T-helper 1 cell treated with Interleukin-12 subunit alpha and Interleukin-12 subunit beta and Interleukin-4 antibody, amounts not matched to agents 30 μg/mL and 1 μg/mL, for 36 hours (primary cell): ENCODE measurements at regions not wholly inside any gene's neighbourhood (a gene's known extent, or its start where the extent isn't known, plus 50 kb on each side); places are given as distances from the start of the nearest gene placed in this dataset.

Experiments used
- H3K27ac Mint-ChIP-seq: one replicate; pipeline ENCODE4 v1.8.0; 2021; ENCODE audit warnings: mild to moderate bottlenecking, mixed read lengths
- H3K27me3 Mint-ChIP-seq: one replicate; pipeline ENCODE4 v1.8.0; 2021; ENCODE audit warnings: low read depth, mixed read lengths
- H3K36me3 Mint-ChIP-seq: one replicate; pipeline ENCODE4 v1.8.0; 2021; ENCODE audit warnings: low read depth, mixed read lengths
- H3K4me1 Mint-ChIP-seq: one replicate; pipeline ENCODE4 v1.8.0; 2021; ENCODE audit warnings: low read depth, mixed read lengths
- H3K4me3 Mint-ChIP-seq: one replicate; pipeline ENCODE4 v1.8.0; 2021; ENCODE audit warnings: mild to moderate bottlenecking, moderate library complexity, mixed read lengths
- H3K9me3 Mint-ChIP-seq: one replicate; pipeline ENCODE4 v1.8.0; 2021; ENCODE audit warnings: mixed read lengths

DNA sequence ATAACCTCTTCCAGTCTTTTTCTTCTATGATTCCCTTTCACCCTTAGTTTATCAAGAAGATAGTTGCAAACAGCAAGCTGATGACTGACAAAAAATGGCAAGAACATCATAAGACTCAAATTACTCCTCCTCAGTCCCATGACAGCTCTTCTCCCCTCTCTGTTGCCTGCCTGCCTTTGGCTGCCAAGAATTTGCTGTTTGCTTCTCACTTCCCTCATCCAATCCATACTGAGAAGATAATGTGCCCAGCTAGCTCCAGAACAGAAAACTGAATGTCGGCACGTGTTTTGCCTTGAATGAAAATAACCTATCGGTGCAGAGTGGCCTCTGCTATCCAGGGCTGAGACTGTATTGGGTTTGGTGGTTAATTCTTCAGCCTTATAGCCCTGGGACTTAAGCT is 192.1 kb downstream of the PPARGC1A start:
- Mint-ChIP-seq H3K4me1 (no peaks in the 10 kb centered on the region), H3K27ac (no peak overlapping the region), H3K27me3 (no peaks in the 10 kb centered on the region), H3K4me3 (no peak overlapping the region), H3K36me3 (no peaks in the 10 kb centered on the region), H3K9me3 (no peaks in the 10 kb centered on the region)

DNA sequence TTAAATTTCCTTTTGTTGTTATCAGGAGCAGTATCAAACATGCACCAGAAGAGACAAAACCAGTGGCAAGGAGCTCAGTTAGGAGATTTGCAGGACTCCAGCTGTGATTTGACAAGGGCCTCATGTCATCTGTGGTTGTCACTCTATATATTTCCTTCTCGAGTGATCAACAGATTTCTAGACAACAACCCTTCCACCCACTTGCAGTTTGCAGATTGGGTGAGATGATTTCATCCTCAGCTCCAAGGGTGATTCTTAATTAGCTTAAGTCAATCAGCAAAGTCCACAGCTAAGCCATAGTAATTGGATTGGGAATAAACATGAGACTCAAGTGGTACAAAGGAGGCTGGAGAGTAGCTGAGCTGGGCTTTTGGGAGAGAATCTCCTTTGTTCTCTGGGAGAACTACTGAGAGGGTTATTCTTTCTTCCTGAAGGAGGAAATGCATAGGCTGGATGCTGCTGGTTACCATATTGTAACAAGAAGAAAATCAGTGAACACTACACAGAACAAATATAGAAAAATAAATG is 192.8 kb downstream of the PPARGC1A start:
- Mint-ChIP-seq H3K36me3 (no peaks in the 10 kb centered on the region), H3K9me3 (no peaks in the 10 kb centered on the region), H3K4me3 (no peak overlapping the region), H3K4me1 (no peaks in the 10 kb centered on the region), H3K27ac (no peak overlapping the region), H3K27me3 (no peaks in the 10 kb centered on the region)

DNA sequence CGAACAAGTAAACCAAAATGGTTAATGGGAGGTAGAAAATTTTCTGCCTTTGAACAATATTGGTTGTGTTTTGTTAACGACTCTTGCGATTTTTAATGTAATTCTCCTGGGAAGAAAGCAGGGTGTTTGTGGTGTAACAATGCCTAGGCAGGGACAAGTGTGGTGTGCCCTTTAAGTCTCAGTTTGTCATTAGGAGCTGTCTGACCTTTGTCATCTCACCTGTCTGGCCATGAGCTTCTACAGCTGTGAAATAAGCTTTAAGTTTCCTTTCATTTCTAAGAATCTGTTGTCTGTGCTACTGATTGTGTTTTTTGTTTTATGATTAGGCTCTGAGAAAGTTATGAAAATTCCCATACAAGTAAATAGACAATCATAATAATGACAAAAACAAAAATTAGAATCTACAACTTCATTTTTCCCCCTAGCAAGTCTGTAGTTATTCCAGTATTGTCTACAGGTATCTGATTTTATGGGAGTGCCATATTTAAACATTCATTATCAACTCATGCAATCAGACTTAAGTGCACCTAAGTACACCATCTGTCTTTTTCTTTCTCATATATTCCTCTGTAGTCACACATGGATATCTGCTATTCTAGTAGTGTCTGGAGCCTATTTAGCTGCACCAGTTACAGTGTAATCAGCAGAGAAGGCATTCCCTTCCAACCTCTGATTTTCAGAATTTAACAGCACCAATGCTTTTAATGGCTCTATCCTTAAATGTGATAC is 203.5 kb downstream of the PPARGC1A start:
- Mint-ChIP-seq H3K27ac (no peak overlapping the region), H3K4me1 (no peaks in the 10 kb centered on the region), H3K4me3 (no peak overlapping the region), H3K27me3 (no peaks in the 10 kb centered on the region), H3K9me3 (peaks cover 12% of the 10 kb centered on the region), H3K36me3 (no peaks in the 10 kb centered on the region)

DNA sequence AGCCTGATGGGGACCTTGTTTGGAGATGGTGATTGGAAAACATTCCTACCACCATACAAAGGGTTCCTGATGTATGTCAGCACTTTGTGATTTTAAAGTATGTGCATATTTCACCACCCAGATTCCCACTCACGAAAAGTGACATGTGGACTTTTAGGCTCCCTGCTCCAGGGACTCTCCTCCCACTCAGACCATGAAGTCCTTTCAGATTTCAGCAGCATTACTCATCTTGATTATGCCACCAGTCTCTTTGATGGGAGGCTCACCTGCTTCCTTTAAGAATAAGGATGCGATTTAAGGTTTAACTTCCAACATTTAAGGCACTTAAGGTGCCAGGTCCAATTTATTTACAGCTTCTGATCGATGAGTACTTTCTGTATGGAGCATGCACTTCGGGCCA is 204.4 kb downstream of the PPARGC1A start:
- H3K4me3 Mint-ChIP-seq: no peak overlapping the region
- H3K27me3 Mint-ChIP-seq: no peaks in the 10 kb centered on the region
- no peak overlapping the region for H3K27ac Mint-ChIP-seq
- peaks cover 12% of the 10 kb centered on the region for H3K9me3 Mint-ChIP-seq
- no peaks in the 10 kb centered on the region for H3K36me3 Mint-ChIP-seq
- H3K4me1 Mint-ChIP-seq: no peaks in the 10 kb centered on the region

DNA sequence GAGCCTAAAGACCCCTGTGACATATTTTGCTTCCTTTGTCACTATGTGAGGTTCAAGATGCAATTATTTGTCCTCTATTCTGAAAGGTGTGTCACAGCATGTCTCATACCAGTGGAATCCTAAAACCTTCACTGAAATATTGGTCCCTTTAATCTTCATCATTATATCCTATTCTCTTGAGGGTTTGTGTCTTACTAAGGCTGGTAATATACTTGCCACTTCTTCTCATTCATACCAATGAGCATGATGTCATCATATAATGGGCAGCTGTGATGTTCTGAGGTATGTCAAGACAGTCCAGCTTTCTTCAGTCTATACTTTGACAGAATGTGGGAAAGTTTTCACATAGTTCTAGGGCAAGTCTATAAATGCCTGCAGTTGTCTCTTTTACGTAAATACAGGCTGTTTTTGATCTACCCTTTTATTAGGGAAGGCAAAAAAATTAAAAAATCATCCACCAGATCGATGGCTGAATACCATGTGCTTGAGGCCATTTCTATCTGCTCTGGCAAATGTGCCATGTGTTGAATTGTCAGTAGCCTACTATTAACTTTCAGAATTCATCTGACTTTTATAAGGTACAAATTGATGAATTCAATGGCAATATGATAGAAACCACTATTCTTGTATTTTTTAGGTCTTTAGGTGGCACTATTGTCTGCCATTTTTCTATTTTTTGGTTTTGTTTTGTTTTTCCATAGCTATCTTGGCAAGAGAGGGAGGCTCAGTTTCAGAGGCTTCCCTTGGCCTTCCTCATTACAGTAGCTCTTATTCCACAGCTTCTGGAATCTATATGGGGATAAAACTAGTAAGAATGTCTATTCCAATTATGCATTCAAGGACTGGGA is 209.0 kb downstream of the PPARGC1A start:
- Mint-ChIP-seq H3K4me3 (no peak overlapping the region), H3K27me3 (no peaks in the 10 kb centered on the region), H3K36me3 (no peaks in the 10 kb centered on the region), H3K27ac (no peak overlapping the region), H3K9me3 (no peaks in the 10 kb centered on the region), H3K4me1 (no peaks in the 10 kb centered on the region)

DNA sequence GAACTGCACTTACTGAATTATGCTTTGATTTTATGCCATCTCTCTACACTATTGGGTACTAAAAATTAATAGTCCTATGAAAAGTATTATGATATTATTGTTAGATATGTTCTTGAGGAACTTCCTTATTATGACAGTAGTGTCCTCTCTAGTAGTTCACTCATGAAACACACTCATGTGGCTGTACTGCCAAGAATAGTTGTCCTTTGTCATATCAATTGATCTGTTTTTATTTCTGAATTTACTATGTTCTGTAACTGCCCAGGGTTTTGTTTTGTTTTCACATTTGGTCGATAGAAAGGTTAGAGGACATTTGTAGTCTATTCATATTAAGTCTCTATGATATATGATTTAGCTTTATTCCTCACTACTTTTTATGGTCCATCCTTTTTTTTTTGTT is 215.2 kb downstream of the PPARGC1A start:
- Mint-ChIP-seq H3K9me3 (no peaks in the 10 kb centered on the region), H3K27ac (no peak overlapping the region), H3K27me3 (no peaks in the 10 kb centered on the region), H3K4me1 (no peaks in the 10 kb centered on the region), H3K36me3 (no peaks in the 10 kb centered on the region), H3K4me3 (no peak overlapping the region)

DNA sequence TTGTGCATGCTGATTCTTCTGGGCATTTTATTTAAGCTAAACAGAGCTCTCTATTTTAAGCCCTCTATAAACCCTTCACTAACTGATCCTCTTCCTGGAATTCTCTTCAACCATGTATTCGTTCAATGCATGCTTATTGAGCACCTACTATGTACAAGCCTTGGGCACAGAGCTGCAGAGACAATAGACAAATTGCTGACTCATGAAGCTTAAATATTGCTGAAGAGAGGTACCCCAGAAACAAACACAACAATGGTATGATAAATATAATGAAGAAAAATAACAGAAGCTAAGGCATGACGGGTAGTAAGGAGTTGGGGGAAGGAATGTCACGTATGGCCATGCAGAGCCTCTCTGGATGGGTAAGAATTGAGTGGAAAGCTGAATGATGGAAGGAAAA is 222.2 kb downstream of the PPARGC1A start:
- H3K9me3 Mint-ChIP-seq: peaks cover 5% of the 10 kb centered on the region
- no peak overlapping the region for H3K4me3 Mint-ChIP-seq
- H3K27ac Mint-ChIP-seq: no peak overlapping the region
- H3K36me3 Mint-ChIP-seq: no peaks in the 10 kb centered on the region
- no peaks in the 10 kb centered on the region for H3K4me1 Mint-ChIP-seq
- no peaks in the 10 kb centered on the region for H3K27me3 Mint-ChIP-seq

DNA sequence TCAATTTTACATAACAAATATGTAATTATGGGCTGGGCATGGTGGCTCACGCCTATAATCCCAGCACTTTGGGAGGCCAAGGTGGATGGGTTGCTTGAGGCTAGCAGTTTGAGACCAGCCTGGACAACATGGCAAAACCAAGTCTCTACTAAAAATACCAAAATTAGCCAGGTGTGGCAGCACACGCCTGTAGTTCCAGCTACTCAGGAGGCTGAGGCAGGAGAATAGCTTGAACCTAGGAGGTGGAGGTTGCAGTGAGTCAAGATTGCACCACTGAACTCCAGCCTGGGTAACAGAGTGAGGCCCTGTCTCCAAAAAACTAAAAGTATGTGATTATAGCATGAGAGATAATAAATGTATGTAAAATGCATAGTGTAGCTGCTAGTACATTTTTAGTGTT is 229.0 kb downstream of the PPARGC1A start:
- H3K9me3 Mint-ChIP-seq: no peaks in the 10 kb centered on the region
- H3K4me3 Mint-ChIP-seq: no peak overlapping the region
- no peaks in the 10 kb centered on the region for H3K27me3 Mint-ChIP-seq
- no peaks in the 10 kb centered on the region for H3K36me3 Mint-ChIP-seq
- no peak overlapping the region for H3K27ac Mint-ChIP-seq
- no peaks in the 10 kb centered on the region for H3K4me1 Mint-ChIP-seq

DNA sequence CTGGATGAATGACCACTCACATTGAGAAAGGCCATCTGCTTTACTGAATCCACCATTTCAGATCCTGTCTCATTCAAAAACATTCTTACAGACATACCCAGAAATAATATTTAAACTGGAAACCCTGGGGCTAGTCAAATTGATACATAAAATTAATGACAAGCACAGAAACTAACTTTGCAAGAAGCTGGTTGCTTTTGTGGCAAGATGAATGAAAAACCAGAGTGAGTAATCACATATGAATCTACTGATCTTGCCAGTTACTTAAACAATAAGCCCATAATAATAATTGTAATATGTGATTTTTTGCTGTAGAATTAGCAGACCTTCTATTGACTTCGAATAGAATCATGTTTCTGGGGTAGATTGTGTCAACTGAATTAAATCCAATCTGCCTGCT is 235.1 kb downstream of the PPARGC1A start:
- Mint-ChIP-seq H3K36me3 (no peaks in the 10 kb centered on the region), H3K9me3 (peaks cover 3% of the 10 kb centered on the region), H3K4me3 (no peak overlapping the region), H3K4me1 (no peaks in the 10 kb centered on the region), H3K27me3 (no peaks in the 10 kb centered on the region), H3K27ac (no peak overlapping the region)

DNA sequence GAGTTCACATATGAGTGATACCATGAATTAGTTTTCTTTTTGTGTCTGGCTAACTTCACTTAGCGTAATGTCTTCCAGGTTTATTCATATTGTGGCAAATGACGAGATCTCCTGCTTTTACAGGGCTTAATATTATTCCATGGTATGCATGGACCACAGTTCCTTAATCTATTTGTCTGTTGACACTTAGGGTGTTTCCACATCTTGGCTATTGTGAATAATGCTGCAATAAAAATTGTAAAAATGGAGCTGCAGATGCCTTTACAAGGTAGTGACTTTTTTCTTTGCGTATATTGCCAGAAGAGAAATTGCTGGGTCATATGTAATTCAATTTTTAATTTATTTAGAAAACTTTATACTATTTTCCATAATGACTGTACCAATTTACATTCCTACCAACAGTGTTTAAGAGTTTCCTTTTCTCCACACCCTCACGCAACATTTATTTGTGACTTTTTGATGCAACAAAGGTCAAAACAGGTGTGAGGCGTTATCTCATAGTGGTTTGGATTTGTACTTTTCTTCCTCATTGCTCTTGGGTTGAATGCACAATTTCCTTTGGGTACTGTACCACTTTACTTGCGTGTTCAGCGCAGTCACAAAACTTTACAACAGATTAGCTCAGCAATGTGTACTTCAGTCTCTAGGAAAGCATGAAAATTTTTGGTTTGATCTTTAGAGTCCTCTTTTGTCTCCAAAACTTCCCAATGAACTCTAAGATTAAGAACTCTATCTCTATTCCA is 240.8 kb downstream of the PPARGC1A start:
- Mint-ChIP-seq H3K9me3 (peaks cover 7% of the 10 kb centered on the region), H3K27me3 (no peaks in the 10 kb centered on the region), H3K4me1 (no peaks in the 10 kb centered on the region), H3K4me3 (no peak overlapping the region), H3K27ac (no peak overlapping the region), H3K36me3 (no peaks in the 10 kb centered on the region)

DNA sequence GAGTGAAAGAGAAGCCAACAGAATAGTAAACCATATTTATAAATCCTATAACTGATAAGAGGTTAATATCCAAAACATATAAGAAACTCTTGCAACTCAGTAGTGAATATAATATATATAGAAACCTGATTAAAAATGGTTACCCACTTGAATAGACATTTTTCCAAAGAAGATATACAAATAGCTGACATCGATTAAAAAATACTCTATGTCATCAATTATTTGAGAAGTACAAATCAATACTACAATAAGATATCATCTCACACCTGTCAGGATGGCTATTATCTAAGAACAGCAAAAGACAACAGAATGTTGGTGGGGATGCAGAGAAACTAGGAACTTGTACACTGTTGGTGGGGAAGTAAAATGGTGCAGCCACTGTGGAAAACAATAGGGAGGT is 254.4 kb downstream of the PPARGC1A start:
- no peak overlapping the region for H3K4me3 Mint-ChIP-seq
- H3K9me3 Mint-ChIP-seq: no peaks in the 10 kb centered on the region
- H3K27ac Mint-ChIP-seq: no peak overlapping the region
- H3K4me1 Mint-ChIP-seq: no peaks in the 10 kb centered on the region
- no peaks in the 10 kb centered on the region for H3K36me3 Mint-ChIP-seq
- H3K27me3 Mint-ChIP-seq: no peaks in the 10 kb centered on the region

DNA sequence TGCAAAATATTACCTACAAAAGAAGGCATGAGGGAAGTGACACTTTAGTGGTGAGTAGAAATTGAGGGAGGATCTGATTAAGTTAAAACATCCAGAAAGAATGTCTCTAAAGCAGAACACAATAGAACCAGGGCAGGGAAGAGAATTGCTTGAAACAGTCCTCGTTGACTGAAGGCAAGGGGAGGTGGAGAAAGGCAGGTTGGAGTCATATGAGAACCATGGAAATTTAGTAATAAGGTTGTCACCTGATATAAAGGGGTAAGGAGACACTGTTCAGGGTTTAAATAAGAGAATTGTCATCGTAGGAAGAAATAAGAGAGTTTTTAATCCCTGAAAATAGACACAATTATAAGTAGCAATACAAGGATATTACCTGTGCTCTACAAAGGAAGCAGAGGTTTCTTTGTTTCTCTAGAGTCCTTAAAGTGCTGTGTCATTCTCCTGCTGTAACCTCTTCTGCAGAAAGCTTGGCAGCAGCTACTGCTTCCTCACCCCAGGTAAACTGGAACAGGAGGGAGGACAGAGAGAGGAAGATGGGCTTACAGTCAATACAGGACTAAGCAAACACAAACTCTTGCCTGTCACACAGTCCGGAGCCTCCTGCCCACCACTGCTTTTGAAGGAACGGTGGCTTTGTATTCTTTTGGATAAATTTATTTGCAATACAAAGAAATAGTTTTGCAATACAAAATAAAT is 258.4 kb downstream of the PPARGC1A start:
- Mint-ChIP-seq H3K4me1 (no peaks in the 10 kb centered on the region), H3K27me3 (no peaks in the 10 kb centered on the region), H3K36me3 (no peaks in the 10 kb centered on the region), H3K4me3 (no peak overlapping the region), H3K9me3 (no peaks in the 10 kb centered on the region), H3K27ac (no peak overlapping the region)

DNA sequence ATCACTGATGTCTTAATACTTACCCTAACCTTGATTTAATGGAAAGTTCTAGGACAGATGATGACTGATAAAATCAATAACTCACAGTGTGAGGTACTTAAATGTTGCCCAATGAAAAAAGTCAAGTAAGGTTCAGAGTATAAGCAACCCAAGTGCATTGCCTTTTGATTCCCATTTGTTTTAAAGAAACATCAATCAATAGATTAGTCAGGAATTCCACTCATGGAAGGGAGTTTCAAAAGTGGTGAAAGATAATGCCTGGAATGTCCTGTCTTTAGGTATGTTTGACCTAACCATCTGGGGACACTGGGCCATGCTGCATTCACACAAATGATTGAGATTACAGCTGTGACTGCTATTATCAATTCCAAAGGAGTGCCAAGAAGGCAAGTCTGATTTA is 259.7 kb downstream of the PPARGC1A start:
- Mint-ChIP-seq H3K4me3 (no peak overlapping the region), H3K4me1 (no peaks in the 10 kb centered on the region), H3K9me3 (no peaks in the 10 kb centered on the region), H3K36me3 (no peaks in the 10 kb centered on the region), H3K27ac (no peak overlapping the region), H3K27me3 (no peaks in the 10 kb centered on the region)

DNA sequence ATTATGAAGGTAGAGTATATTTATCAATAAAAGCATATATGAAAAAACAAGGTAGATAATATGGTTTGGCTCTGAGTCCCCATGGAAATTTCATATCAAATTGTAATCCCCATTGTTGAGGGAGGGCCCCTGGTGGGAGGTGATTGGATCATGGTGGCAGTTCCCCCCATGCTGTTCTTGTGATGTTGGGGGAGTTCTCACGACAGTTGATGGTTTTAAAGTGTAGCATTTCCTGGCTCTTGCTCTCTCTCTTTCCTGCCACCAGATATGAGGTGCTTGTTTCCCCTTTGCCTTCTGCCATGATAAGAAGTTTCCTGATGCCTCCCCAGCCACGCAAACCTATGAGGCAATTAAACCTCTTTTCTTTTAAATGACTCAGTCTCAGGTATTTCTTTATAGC is 260.4 kb downstream of the PPARGC1A start:
- Mint-ChIP-seq H3K9me3 (no peaks in the 10 kb centered on the region), H3K36me3 (no peaks in the 10 kb centered on the region), H3K27me3 (no peaks in the 10 kb centered on the region), H3K4me1 (no peaks in the 10 kb centered on the region), H3K4me3 (no peak overlapping the region), H3K27ac (no peak overlapping the region)
